Activated CD8-positive, alpha-beta memory T cell treated with anti-CD3 and anti-CD28 coated beads, Interleukin-2, amount 50 U/mL, for 1 hour (primary cell): ENCODE measurements at regions not wholly inside any gene's neighbourhood (a gene's known extent, or its start where the extent isn't known, plus 50 kb on each side); places are given as distances from the start of the nearest gene placed in this dataset.
"Not testable (repeated sequence)": the region's sequence is repeated elsewhere in the genome, so short reads cannot be mapped to it uniquely, and the experiment has no call there.

ENCODE experiments used
- DNase-seq: peaks from one replicate; pipeline ENCODE4 v3.0.0-alpha.2; 2020; ENCODE audit errors: extremely low read depth

DNA sequence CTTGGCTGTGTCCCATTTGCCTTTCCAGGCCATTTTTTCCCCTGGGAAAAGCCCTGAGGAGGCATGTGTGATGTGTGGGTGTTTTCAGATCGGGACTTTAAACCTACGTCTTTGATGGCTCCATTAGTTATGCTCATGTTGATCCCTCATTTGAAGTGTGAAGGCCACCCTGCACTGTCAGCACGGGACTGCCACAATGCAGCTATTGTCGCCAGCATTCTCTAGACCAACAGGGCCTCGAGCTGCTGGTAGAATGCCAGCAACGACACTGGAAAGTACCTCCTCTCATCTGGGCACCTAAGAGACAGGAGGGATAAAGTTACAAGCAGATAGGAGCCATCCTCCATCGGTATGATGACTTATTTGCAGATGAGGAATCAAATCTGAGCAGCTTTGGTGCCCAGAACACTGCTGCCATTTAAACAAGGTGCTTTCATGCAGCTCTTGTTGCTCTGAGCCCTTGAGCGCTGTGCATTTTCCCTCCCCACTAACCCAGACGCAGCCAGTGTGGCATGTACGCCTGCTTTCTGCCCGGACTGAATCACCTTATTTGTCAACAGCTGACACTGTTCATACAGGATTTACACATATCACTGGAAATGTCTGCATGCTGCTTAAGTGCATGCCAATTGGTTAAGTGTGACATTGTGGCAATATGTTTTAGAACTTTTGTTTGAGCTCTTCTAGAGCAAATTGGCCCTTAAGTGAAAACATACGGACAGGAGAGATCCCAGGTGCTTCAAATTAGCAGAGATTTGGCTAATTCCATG lies 175.0 kb upstream of the PITRM1 start:
- DNase-seq: no peak

DNA sequence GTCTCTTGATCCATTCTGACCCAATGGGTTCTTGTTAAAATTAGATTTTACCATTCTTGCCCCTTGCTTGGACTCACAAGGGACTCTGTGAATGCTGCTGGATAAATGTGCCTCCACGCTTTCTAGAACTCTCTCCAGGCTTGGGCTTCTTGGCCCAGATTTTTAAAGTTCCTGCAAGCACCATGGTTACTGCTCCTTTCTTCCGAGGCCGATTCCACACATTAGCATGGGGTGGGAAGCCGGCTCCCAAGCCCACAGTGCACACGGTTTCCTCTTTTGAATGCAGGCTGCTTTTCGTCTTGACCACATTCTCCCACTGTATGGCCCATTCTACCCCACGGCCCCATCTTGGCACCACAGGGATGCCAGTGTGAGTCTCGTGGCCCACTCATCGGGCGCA lies 174.3 kb upstream of the PITRM1 start:
- no peak for DNase-seq

DNA sequence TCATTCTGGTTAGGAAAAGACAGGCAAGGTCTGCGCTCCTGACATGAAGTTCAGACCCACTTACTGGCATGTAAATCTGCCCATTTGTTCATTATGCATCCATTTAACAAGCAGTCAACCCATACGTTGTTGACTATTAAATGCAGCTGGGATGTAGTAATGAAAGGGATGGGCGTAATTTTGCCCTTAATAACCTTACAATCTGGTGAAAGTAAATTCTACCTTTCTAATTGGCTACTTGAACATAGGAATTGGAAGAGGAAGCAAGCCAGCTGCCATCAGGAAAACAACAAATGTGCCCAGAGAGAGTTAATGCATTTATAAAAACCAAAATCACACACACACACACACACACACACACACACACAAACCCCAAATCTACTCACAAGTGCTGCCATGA lies 170.2 kb upstream of the PITRM1 start:
- DNase-seq: no peak

DNA sequence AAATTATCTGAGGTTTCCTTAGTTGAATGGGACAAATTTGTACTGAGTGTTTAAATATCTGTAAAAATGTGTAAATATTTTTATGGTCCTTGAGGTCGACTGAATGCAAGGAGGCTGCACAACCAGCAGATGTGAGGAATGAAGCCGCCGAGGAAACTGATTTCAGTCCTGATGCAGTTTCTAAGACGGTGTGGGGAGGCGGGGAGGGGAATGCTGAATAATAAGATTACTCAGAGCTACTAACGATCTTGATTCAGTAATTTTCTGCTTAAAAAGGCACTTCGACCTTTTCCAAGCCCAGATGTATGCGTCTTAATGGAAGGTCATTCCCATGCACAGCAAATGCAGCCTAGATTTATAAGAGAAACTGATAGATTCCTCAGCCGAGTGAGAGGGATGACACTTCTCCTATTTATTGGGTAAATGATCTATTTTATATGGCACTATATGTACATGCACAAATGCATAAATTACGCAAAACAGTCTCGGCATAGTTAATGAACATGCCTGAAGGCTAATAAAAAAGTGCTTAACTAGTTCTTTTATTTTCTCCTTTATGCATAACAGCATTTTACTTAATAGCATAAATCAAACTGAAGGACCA lies 167.6 kb upstream of the PITRM1 start:
- DNase-seq: no peak

DNA sequence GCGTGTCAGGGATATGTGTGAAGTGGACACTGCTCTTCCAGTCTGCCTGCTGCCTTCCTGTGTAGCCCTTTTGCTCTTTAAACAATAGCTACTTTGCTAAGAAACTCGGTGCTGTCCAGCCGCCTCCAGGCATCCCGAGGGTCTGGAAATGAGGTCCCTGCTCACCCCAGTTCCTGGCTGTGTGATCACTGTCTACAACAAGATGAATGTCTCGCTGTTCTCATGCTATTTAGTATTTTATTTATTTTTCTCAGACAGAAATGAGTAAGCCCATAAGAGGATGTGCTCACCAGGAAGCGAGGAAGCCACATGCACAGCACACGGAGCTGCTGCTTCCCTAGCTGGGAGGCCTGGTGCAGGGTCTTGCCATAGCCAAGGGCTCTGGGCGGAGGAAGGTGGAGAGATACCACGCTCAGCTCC lies 167.0 kb upstream of the PITRM1 start:
- no peak for DNase-seq

DNA sequence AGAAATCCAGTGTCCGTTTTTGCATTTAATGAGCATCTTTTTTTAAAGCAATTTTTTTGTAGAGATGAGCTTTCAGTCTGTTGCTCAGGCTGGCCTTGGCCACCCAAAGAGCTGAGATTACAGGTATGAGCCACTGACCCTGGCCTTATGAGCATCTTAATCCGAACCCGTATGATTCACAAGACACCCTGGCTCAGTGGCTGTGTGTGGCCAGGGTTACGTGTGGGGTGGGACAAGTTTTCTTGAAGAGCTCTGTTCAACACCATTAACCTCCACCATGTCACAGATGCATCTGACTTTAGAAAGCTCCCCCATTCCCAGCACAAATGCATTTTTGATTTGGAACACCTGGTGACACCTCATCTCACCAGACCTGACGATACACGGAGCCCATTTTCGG lies 166.5 kb upstream of the PITRM1 start:
- no peak for DNase-seq

DNA sequence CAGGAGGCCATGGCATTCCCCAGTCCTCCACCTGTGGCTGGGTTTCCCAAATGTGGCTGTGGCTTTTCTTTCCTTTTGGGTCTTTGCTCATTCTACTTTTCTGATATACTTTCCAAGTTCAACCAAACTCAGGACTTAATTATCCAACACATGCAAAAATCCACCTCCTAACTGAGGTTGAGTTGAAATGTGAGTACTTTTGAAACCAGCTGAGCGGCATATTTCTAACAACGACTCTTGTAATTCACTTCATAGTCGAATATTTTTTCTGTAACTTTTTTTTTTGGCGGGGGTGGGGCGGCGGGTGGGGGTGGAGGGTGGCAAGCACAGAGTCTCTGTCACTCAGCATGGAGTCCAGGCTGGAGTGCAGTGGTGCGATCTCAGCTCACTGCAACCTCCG lies 165.2 kb upstream of the PITRM1 start:
- no peak for DNase-seq

DNA sequence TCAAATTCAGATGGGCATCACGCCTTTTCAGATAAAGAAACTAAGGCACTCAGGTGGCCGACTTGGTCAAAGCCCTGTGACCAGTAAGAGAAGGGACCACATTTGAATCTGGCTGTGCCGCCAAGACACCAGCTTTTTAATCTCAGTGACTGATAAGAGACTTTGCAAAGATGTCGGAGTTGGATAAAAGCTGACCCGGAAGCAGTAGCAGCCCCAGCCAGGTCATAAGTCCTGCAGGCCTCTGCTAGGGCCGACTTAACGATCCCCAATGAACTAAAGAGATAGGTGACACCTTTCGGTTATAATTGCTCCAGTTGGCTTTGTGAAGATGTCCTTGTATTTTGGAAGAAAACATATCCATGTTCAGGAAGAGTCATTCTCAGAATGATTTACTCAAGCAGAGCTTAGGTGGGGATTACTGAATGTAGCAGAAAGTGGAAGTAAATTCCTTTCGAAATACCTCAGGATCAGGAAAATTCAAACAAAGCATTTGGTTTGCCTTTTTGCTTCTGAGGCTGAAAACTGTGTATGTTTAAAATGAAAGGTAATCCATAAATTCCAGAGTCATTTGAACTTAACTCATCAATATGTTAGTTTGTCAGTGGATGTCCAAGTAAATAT lies 164.2 kb upstream of the PITRM1 start:
- no peak for DNase-seq

DNA sequence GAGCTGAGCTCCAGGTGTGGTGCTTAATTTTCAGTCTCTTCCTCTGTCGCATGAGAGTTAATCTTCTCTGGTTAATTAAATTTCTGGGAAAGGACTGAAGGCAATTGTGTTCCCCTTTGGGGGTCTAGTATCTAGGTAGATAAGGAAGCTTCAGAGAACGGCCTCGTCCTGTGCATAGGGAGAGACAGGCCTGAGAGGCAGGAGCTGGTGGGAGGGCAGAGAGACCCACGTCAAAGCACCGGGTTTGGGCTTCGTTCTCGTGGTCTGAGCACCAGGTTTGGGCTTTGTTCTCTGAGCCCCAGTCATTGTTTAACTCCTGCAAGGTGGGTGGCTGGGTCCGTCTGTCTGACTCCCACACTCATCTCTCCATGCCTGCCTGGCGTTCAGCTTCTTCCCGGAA lies 160.8 kb upstream of the PITRM1 start:
- no peak for DNase-seq

DNA sequence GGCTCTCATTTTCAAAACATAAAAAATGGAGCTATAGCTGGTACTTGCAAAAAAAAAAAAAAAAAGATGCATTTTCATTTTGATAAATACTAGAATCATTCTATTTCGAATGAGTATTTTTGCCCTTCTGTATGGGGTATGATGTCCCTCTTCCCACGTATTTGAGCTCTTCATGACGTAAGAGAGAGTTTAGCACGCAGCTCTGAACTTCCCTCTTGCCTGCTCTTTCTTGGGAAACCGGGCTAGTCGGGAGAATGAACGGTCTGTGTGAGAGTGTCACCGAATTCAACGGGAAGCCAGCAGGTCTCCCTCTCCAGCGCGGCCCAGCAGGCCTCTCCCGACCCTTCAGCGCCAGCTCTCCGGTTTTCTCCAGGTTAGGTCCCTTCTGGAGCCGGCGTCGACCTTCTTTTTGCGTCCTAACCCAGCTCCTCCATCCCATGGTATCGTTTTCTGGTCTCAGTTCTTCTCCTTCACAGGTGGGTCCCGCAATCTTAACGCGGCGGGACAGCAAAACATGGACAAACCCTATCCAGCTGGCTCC lies 159.2 kb upstream of the PITRM1 start:
- DNase-seq: no peak

DNA sequence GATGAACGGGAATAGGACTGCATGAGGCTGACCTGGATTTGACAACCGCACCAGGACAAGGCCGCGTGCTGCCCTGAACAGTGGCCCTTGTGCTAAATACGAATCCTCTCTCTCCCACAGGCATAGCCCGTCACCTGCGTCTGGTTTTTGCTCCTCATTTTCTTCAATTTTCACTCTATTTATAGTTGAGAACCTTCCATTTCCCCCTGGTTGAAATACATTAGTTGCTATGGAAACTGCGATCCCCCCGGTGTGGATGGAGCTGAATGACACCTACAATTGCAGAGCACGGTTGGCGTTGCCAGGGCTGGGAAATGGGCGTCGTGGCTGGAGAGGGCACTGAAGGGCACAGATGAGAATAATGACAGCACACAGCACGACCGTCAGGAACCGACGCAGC lies 158.6 kb upstream of the PITRM1 start:
- DNase-seq: no peak

DNA sequence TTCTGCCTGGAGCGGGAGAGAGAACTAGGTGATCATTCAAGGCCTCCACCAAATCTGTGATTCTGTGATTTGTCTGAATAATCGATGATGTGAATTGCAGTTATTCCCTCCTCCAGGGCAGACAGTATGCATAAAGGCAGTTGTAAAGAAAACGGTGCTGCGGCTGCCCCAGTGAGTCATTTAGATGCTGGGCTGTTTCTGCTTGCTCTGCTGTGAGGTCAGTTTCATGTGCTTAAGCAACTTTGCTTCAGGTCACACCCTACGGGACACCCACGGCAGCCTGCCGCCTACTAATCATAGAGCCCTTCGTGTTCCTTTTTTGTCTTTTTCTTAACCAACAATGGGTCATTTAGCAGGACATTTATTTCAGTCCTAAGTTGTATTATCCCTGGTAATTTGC lies 158.1 kb upstream of the PITRM1 start:
- DNase-seq: no peak

DNA sequence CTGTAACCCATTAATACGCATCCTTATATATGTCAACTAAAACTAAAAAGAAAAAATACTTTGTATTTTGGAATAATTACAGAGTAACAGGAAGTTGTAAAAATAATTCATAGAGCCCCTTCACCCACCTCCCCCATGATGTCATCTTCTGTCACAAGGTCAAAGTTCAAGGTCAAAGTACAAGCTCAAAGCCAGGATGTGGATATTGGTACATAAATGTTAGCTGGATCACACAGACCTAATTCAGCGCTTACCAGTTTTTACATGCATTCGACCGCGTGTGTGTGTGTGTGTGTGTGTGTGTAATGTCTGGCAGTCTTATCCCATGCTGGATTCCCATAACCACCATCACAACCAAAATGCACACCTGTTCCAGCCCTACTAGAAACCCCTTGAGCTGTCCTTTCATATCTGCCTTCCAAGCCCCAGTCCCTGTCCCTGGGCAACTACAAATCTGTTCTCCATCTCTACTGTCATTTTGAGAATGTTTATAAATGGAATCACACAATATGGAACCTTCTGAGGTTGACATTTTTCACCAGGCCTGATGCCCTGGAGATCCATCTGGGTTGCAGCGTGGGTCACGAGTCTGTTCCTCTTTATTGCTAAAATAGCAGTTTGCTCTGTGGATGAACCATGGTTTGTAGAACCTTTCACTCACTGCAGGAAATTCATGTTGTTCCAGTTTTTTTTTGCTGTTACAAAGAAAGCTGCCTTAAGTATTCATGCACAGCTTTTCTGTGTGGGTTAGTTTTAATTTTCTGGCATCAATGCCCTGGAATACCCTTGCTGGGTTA lies 153.6 kb upstream of the PITRM1 start:
- no peak for DNase-seq

DNA sequence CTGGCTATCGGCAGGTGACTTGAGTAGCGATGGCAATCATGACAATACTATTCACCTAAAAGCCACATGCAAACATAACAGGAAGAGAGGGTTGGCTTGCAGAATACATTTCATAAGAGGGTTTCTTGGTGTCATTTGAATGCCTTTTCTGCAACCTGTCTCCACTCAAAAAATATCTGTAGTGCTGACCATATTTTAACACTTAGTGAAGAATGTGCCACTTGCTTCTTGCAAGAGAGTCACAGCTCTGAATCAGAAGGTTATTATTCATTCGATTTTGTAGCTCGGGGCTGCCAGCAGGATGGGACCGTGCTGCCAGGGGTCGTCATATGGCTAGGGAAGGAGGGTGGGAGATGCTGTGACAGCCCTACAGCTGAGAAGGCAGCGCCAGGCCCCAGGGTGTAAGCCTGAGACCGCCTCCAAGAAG lies 152.0 kb upstream of the PITRM1 start:
- DNase-seq: no peak

DNA sequence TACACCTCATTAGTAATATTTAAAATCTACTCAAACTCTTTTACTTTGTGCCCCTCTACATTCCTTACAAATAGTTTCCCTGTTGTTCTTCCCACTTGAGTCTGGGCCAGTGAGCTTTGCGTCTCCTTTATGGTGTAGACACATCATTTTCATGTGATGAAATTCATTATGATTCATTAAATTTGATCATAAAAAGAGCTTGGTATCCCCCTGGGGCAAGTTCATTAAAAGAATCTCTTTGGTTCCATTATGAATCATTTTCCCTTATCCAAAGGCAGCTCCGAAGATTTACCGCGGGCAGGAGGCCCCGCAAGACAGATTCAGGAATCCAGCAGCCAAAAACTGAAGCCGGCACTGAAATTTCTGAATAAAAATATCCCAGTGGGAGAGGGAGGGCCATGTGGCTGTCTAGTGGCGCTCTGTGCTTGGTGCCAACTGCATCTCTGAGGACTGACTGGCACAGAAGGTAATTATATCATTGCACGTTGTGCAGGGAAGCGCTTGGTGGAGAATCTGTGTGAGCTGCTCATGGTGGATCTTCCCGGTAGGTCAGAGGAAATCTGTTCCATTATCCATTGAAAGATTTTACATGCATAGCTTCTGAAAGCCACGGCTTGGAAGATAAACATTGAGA lies 151.4 kb upstream of the PITRM1 start:
- DNase-seq: no peak

DNA sequence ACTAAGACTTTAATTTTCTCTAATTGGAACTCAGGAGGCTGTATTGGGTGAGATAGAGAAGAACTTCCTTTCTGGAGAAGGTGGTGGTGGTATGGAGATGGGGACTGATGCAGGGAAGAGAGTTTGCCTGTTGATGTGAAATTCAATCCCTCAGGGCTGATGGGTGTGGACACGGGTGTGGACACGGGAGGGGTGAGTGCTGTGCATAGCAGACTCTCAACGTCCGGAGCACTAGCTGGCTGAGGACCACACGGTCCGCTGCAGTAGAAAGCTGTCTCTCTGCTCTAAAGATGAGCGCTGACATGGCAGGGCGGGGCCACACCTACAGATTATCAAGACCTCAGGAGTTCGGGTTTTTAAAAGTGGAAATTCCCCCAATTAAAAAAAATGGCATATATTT lies 148.5 kb upstream of the PITRM1 start:
- DNase-seq: no peak

DNA sequence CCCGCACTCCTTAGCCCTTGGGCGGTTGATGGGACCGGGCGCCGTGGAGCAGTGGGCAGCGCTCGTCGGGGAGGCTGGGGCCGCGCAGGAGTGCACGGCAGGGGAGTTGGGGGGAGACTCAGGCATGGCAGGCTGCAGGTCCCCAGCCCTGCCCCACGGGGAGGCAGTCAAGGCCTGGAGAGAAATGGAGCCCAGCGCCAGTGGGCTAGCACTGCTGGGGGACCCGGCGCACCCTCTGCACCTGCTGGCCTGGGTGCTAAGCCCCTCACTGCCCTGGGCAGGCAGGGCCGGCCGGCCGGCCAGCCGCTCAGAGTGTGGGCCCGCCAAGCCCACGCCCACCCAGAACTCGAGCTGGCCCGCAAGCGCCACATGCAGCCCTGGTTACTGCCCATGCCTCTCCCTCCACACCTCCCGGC lies 147.2 kb upstream of the PITRM1 start:
- no peak for DNase-seq

DNA sequence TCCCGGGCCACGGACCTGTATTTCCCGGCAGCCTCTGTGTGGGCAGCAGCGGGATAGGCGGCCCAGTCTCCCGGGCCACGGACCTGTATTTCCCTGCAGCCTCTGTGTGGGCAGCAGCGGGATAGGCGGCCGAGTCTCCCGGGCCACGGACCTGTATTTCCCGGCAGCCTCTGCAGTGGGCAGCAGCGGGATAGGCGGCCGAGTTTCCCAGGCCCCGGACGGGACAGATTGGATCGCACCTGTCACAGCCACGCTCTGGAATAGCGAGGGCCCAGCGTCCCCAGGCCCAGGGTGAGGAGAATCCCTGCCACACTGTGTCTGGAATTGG lies 145.9 kb upstream of the PITRM1 start:
- DNase-seq: not testable (repeated sequence)

DNA sequence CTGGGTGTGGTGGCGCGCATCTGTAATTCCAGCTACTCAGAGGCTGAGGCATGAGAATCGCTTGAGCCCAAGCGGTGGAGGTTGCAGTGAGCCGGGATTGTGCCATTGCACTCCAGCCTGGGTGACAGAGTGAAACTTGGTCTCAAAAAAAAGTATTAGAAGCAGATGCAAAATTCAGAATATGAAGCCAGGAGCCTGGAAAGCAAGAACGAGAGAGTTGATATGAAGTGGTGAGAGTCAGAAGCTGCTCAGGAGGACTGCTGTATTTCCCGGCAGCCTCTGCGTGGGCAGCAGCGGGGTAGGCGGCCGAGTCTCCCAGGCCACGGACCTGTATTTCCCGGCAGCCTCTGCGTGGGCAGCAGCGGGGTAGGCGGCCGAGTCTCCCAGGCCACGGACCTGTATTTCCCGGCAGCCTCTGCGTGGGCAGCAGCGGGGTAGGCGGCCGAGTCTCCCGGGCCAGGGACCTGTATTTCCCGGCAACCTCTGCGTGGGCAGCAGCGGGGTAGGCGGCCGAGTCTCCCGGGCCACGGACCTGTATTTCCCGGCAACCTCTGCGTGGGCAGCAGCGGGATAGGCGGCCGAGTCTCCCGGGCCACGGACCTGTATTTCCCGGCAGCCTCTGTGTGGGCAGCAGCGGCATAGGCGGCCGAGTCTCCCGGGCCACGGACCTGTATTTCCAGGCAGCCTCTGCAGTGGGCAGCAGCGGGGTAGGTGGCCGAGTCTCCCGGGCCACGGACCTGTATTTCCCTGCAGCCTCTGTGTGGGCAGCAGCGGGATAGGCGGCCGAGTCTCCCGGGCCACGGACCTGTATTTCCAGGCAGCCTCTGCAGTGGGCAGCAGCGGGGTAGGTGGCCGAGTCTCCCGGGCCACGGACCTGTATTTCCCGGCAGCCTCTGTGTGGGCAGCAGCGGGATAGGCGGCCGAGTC lies 145.2 kb upstream of the PITRM1 start:
- DNase-seq: not testable (repeated sequence)

DNA sequence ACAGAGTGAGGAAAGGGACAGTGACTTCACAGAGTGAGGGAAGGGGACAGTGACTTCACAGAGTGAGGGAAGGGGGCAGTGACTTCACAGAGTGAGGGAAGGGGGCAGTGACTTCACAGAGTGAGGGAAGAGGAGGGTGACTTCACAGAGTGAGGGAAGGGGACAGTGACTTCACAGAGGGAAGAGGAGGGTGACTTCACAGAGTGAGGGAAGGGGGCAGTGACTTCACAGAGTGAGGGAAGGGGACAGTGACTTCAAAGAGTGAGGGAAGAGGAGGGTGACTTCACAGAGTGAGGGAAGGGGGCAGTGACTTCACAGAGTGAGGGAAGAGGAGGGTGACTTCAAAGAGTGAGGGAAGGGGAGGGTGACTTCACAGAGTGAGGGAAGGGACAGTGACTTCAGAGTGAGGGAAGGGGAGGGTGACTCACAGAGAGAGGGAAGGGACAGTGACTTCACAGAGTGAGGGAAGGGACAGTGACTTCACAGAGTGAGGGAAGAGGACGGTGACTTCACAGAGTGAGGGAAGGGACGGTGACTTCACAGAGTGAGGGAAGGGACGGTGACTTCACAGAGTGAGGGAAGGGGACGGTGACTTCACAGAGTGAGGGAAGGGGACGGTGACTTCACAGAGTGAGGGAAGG lies 142.0 kb upstream of the PITRM1 start:
- DNase-seq: not testable (repeated sequence)
